Endothelial cell of umbilical vein (primary cell): ENCODE measurements at regions not wholly inside any gene's neighbourhood (a gene's known extent, or its start where the extent isn't known, plus 50 kb on each side); places are given as distances from the start of the nearest gene placed in this dataset.

Source experiments
- BruUV-seq: library from RNA; stranded (reverse); fragments of 400-500 nt; replicated peaks from 2 replicates; lab custom pipeline; 2021; lab: Mats Ljungman, UMichigan
- CTCF ChIA-PET: fragments of 300-600, 350-600 bp; sonication (Branson Sonifier 250); formaldehyde crosslinking; loops from one replicate; lab custom pipeline; 2021; ENCODE audit warnings: antibody characterized with exemption, inconsistent platforms; lab: Charles Lee
- POLR2A ChIA-PET: fragments of 300-600, 350-600 bp; sonication (Branson Sonifier 250); formaldehyde crosslinking; loops from one replicate; lab custom pipeline; 2021; ENCODE audit warnings: antibody characterized with exemption, inconsistent platforms; lab: Charles Lee
- DNase-seq: peaks from one replicate; pipeline ENCODE4 v3.0.0-alpha.2; 2011; ENCODE audit warnings: low read depth, low spot score
- FAIRE-seq: peaks from 2 replicates; lab custom pipeline; 2011; peaks lifted over from hg19 to GRCh38; lab: Jason Lieb, UNC
- H2AFZ ChIP-seq: 2 replicates; pipeline ENCODE4 v1.6.0; 2012; ENCODE audit warnings: low read depth, low read length, control low read depth, inconsistent platforms
- H3K27ac ChIP-seq: 2 replicates; pipeline ENCODE4 v1.5.1; 2011; ENCODE audit warnings: low read depth, mild to moderate bottlenecking, control low read depth, low read length, moderate library complexity; ENCODE audit not compliant: insufficient read depth
- H3K27me3 ChIP-seq, 2 experiments: 2 replicates each; pipeline versions ENCODE4 v1.6.0 to v1.6.1; 2011; ENCODE audit warnings: low read length in 2 of 2, mixed read lengths in 1 of 2; ENCODE audit not compliant: control insufficient read depth in 2 of 2, insufficient read depth in 2 of 2
- H3K36me3 ChIP-seq, 2 experiments: 2 replicates in 1 of 2; 3 replicates in 1 of 2; pipeline ENCODE4 v1.5.1; 2011; ENCODE audit warnings: low read length in 2 of 2, mild to moderate bottlenecking in 1 of 2, moderate library complexity in 1 of 2; ENCODE audit not compliant: control insufficient read depth in 2 of 2, insufficient read depth in 2 of 2; ENCODE audit errors: extremely low read depth in 1 of 2
- H3K4me1 ChIP-seq: 3 replicates; pipeline ENCODE4 v1.5.1; 2011; ENCODE audit warnings: mild to moderate bottlenecking, low read length; ENCODE audit not compliant: control insufficient read depth, insufficient read depth; ENCODE audit errors: extremely low read depth
- H3K4me2 ChIP-seq: 2 replicates; pipeline ENCODE4 v1.6.1; 2011; ENCODE audit warnings: low read length, control low read depth, mixed read lengths; ENCODE audit not compliant: insufficient read depth
- H3K4me3 ChIP-seq, 3 experiments: fragments of 200-600 bp in 1 of 3; sonication (generic), shearing (Covaris generic) in 1 of 3; replicated peaks in 1 of 3; 2 replicates each; pipeline ENCODE4 v1.5.1; 2011 to 2016; ENCODE audit warnings: control low read depth in 3 of 3, low read length in 3 of 3, mild to moderate bottlenecking in 2 of 3, inconsistent platforms in 1 of 3, low read depth in 1 of 3, moderate library complexity in 1 of 3; ENCODE audit not compliant: insufficient read depth in 1 of 3
- H3K79me2 ChIP-seq: 2 replicates; pipeline ENCODE4 v1.6.0; 2012; ENCODE audit warnings: low read length, inconsistent platforms; ENCODE audit not compliant: control insufficient read depth, insufficient read depth
- H3K9ac ChIP-seq: replicated peaks from 2 replicates; pipeline ENCODE3; 2011; ENCODE audit warnings: low read length, control low read depth; ENCODE audit not compliant: insufficient read depth; ENCODE audit errors: extremely low read depth
- H3K9me1 ChIP-seq: replicated peaks from 3 replicates; pipeline ENCODE4 v1.6.0; 2011; ENCODE audit warnings: mild to moderate bottlenecking, low read length; ENCODE audit not compliant: control insufficient read depth, insufficient read depth; ENCODE audit errors: extremely low read depth
- H3K9me3 ChIP-seq: replicated peaks from 2 replicates; pipeline ENCODE4 v1.5.1; 2012; ENCODE audit warnings: low read length, inconsistent platforms; ENCODE audit not compliant: control insufficient read depth, insufficient read depth
- H4K20me1 ChIP-seq: replicated peaks from 2 replicates; pipeline ENCODE3; 2011; ENCODE audit warnings: mild to moderate bottlenecking, low read length; ENCODE audit not compliant: control insufficient read depth, insufficient read depth; ENCODE audit errors: extremely low read depth
- CTCF ChIP-seq, 2 donors: IDR thresholded peaks; 1 replicate in 1 of 2; 2 replicates in 1 of 2; pipeline ENCODE4 v1.5.1; 2011; ENCODE audit warnings: low read length in 2 of 2, mild to moderate bottlenecking in 2 of 2, moderate library complexity in 2 of 2, control low read depth in 1 of 2, inconsistent platforms in 1 of 2, low read depth in 1 of 2; ENCODE audit not compliant: insufficient read depth in 1 of 2; ENCODE audit errors: extremely low read depth in 1 of 2
- EZH2 ChIP-seq: IDR thresholded peaks from 2 replicates; pipeline ENCODE4 v1.6.1; 2012; ENCODE audit warnings: borderline replicate concordance, low read depth, mild to moderate bottlenecking, moderate library complexity, low read length, inconsistent platforms; ENCODE audit not compliant: severe bottlenecking
- FOS ChIP-seq: IDR thresholded peaks from 2 replicates; pipeline ENCODE4 v1.6.1; 2011; ENCODE audit warnings: mild to moderate bottlenecking, low read length, moderate library complexity, borderline replicate concordance; ENCODE audit not compliant: insufficient read depth
- GATA2 ChIP-seq: IDR thresholded peaks from 2 replicates; pipeline ENCODE4 v1.7.0; 2011; ENCODE audit warnings: low read depth, mild to moderate bottlenecking, moderate library complexity, mixed read lengths, low read length; ENCODE audit not compliant: insufficient read length, insufficient read depth
- JUN ChIP-seq: IDR thresholded peaks from 2 replicates; pipeline ENCODE4 v1.6.1; 2011; ENCODE audit warnings: borderline replicate concordance, low read depth; ENCODE audit not compliant: insufficient read length, insufficient read depth
- MAX ChIP-seq: IDR thresholded peaks from 2 replicates; pipeline ENCODE4 v1.6.1; 2011; ENCODE audit not compliant: insufficient read depth, insufficient read length
- MYC ChIP-seq: IDR thresholded peaks from one replicate; pipeline ENCODE4 v1.6.1; 2011; ENCODE audit warnings: mild to moderate bottlenecking, low read depth, low read length
- POLR2A ChIP-seq: IDR thresholded peaks from 2 replicates; pipeline ENCODE4 v1.6.1; 2012; ENCODE audit warnings: low read depth, mild to moderate bottlenecking, control low read depth, low read length
- POLR2AphosphoS5 ChIP-seq: IDR thresholded peaks from 2 replicates; pipeline ENCODE4 v1.6.1; 2012; ENCODE audit warnings: low read depth, mild to moderate bottlenecking, control low read depth, low read length, moderate library complexity; ENCODE audit not compliant: insufficient read depth
- dilution Hi-C: fragments of 300-500 bp; cut with MboI; formaldehyde crosslinking; loops from one replicate; pipeline ENCODE4 v1.15.0; 2019; ENCODE audit warnings: low sequenced_read_pairs; ENCODE audit not compliant: extremely low pct_ligation_motif_present
- intact Hi-C: fragments of 100-400 bp; cut with micrococcal nuclease; formaldehyde crosslinking; loops from one replicate; pipeline ENCODE4 v1.10.0; 2022

- DNase-seq (no peak), FAIRE-seq (no peak)
- H3K36me3 ChIP-seq = no peaks in the 10 kb centered on the region
- H3K9ac ChIP-seq = no peak overlapping the region
- H3K9me3 ChIP-seq = no peaks in the 10 kb centered on the region
- intact Hi-C loops = no loop called here
- no peaks in the 10 kb centered on the region for H3K79me2 ChIP-seq
- TF ChIP-seq EZH2 (no peak), MYC (no peak), POLR2A (no peak), FOS (no peak)
- POLR2A ChIA-PET = no interaction called here
- H3K27me3 ChIP-seq = peaks cover 9 to 16% of the 10 kb centered on the region in 2 experiments
- H3K4me1 ChIP-seq = no peaks in the 10 kb centered on the region
- BruUV-seq = no TSS peak
- CTCF ChIA-PET = interaction anchor here (1.2 kb wide), 1 partner anchor 15 kb away, joined by 3 read pairs; no protein-coding TSS in a partner anchor
- dilution Hi-C loops = no loop called here
- no peaks in the 10 kb centered on the region for H4K20me1 ChIP-seq
- no peaks in the 10 kb centered on the region for H3K9me1 ChIP-seq
- no peak overlapping the region for H3K4me3 ChIP-seq
- H3K27ac ChIP-seq = no peak overlapping the region
- H3K4me2 ChIP-seq = no peak overlapping the region
- H2AFZ ChIP-seq = no peak overlapping the region
Observed at GRCh38 chr2:204277226-204277625, 268.0 kb upstream of the PARD3B start.

- H3K27me3 ChIP-seq = peaks cover 14 to 16% of the 10 kb centered on the region in 2 experiments
- no peak for DNase-seq
Observed at GRCh38 chr2:204278454-204278853, 266.8 kb upstream of the PARD3B start.

More at GRCh38 chr2:204278454-204278853, 266.8 kb upstream of the PARD3B start:
- Histone ChIP-seq H3K9ac (no peak overlapping the region), H3K36me3 (no peaks in the 10 kb centered on the region), H3K27ac (no peak overlapping the region), H3K79me2 (no peaks in the 10 kb centered on the region), H3K9me3 (no peaks in the 10 kb centered on the region), H3K4me3 (no peak overlapping the region), H3K4me2 (no peak overlapping the region), H3K9me1 (no peaks in the 10 kb centered on the region), H3K4me1 (no peaks in the 10 kb centered on the region), H2AFZ (no peak overlapping the region), H4K20me1 (no peaks in the 10 kb centered on the region)
- dilution Hi-C loops = no loop called here
- no TSS peak for BruUV-seq
- ChIA-PET CTCF (interaction anchor here (1.1 to 1.5 kb wide), 3 partner anchors 17 to 1397 kb away, joined by 4 to 6 read pairs (median 5); no protein-coding TSS in a partner anchor), POLR2A (no interaction called here)
- no peak for FAIRE-seq
- TF ChIP-seq MAX (no peak), FOS (no peak), POLR2A (no peak), POLR2AphosphoS5 (no peak), GATA2 (no peak), MYC (no peak), EZH2 (no peak), JUN (no peak), CTCF (IDR thresholded peaks at IDR 0.05; ENCODE audit: extremely low read depth in 1 of 2, insufficient read depth in 1 of 2, low read depth in 1 of 2, low read length in 2 of 2) (no peak)
- intact Hi-C loops = no loop called here
